ENCODE measurements at regions not wholly inside any gene's neighbourhood (a gene's known extent, or its start where the extent isn't known, plus 50 kb on each side); places are given as distances from the start of the nearest gene placed in this dataset.

DNA sequence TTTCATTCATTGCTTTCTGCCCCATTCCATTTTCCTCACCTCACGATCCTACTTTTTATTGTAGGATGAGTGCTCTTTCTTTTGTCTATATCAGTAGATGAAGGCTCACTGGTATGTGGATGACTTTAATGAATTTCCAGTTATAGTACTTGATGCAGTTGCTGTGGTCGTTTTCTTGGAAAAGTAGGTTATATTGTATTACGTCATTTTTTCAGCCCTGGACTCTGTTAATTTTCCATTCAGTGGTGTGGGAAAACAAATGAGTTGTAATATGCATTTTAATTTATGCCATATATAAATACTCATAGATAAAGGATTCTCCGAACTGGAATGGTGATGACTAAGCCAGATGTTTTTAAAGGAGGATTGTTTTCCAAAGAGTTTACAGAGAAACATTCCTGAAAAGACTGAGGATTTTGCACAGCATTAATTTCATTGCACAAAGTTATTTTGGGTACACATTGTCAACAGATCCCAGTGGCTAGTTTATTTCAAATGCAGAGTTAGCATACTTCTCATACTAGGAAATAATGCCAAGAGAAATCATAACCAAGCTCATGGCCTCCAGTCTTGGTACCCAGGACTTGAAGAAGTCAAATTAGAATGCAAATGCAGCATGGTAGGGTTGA is 189.7 kb downstream of the PAX3 start:
- TF ChIP-seq, protein P1, sequence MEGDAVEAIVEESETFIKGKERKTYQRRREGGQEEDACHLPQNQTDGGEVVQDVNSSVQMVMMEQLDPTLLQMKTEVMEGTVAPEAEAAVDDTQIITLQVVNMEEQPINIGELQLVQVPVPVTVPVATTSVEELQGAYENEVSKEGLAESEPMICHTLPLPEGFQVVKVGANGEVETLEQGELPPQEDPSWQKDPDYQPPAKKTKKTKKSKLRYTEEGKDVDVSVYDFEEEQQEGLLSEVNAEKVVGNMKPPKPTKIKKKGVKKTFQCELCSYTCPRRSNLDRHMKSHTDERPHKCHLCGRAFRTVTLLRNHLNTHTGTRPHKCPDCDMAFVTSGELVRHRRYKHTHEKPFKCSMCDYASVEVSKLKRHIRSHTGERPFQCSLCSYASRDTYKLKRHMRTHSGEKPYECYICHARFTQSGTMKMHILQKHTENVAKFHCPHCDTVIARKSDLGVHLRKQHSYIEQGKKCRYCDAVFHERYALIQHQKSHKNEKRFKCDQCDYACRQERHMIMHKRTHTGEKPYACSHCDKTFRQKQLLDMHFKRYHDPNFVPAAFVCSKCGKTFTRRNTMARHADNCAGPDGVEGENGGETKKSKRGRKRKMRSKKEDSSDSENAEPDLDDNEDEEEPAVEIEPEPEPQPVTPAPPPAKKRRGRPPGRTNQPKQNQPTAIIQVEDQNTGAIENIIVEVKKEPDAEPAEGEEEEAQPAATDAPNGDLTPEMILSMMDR (IDR thresholded peaks at IDR 0.05; ENCODE audit: insufficient read depth, low read length): no peak
- TF ChIP-seq, protein P2, sequence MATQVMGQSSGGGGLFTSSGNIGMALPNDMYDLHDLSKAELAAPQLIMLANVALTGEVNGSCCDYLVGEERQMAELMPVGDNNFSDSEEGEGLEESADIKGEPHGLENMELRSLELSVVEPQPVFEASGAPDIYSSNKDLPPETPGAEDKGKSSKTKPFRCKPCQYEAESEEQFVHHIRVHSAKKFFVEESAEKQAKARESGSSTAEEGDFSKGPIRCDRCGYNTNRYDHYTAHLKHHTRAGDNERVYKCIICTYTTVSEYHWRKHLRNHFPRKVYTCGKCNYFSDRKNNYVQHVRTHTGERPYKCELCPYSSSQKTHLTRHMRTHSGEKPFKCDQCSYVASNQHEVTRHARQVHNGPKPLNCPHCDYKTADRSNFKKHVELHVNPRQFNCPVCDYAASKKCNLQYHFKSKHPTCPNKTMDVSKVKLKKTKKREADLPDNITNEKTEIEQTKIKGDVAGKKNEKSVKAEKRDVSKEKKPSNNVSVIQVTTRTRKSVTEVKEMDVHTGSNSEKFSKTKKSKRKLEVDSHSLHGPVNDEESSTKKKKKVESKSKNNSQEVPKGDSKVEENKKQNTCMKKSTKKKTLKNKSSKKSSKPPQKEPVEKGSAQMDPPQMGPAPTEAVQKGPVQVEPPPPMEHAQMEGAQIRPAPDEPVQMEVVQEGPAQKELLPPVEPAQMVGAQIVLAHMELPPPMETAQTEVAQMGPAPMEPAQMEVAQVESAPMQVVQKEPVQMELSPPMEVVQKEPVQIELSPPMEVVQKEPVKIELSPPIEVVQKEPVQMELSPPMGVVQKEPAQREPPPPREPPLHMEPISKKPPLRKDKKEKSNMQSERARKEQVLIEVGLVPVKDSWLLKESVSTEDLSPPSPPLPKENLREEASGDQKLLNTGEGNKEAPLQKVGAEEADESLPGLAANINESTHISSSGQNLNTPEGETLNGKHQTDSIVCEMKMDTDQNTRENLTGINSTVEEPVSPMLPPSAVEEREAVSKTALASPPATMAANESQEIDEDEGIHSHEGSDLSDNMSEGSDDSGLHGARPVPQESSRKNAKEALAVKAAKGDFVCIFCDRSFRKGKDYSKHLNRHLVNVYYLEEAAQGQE (IDR thresholded peaks at IDR 0.05; ENCODE audit: insufficient replicate concordance, low read depth): no peak
